ENCODE measurements at regions not wholly inside any gene's neighbourhood (a gene's known extent, or its start where the extent isn't known, plus 50 kb on each side); places are given as distances from the start of the nearest gene placed in this dataset.

DNA sequence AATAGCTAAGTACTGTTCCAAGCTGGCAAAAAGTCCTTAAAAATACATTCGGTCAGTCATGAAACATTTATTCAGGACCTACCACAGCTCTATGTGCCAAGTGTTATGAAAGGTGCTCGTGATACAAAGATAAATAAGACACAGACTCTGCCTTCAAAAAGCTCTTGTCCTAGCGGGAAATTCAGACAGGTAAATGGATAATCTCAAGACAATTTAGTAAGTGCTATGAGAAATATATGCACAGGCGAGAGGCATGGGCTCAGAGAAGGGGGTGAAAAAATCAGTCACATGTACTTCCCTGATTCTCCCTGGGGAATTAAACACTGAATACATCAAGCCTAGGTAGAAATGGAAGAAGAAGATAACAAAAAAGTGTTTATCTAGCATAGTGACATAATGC is 49.8 kb upstream of the HEY2 start:
- DNase-seq, result no peak
- no peak overlapping the region for H3K4me3 ChIP-seq (replicated peaks in 1 of 3; ENCODE audit: low read depth in 2 of 3, low read length in 3 of 3)
- 100% methylated on average over 1 of the region's 4 CpGs for WGBS (ENCODE audit: insufficient coverage)
- H3K36me3 Mint-ChIP-seq, result no peaks in the 10 kb centered on the region
- peaks cover 0 to 2% of the 10 kb centered on the region in 2 donors for H3K27me3 ChIP-seq (ENCODE audit: control insufficient read depth in 2 of 2, insufficient read depth in 2 of 2, low read length in 2 of 2)
- no peaks in the 10 kb centered on the region for H3K4me1 ChIP-seq (ENCODE audit: control insufficient read depth in 1 of 2, insufficient read depth in 2 of 2, low read length in 2 of 2)
- no peak overlapping the region for H3K4me3 Mint-ChIP-seq
- H3K27ac ChIP-seq (ENCODE audit: low read depth in 1 of 2, low read length in 2 of 2), result no peak overlapping the region
- no peak overlapping the region for H2AFZ ChIP-seq (ENCODE audit: insufficient read depth, low read depth, low read length, poor library complexity, severe bottlenecking)
- no peaks in the 10 kb centered on the region for H3K9me3 ChIP-seq (replicated peaks in 1 of 2; ENCODE audit: control insufficient read depth in 1 of 2, insufficient read depth in 1 of 2, low read length in 2 of 2)
- H3K27ac Mint-ChIP-seq, result no peak overlapping the region
- TF ChIP-seq, protein P1, sequence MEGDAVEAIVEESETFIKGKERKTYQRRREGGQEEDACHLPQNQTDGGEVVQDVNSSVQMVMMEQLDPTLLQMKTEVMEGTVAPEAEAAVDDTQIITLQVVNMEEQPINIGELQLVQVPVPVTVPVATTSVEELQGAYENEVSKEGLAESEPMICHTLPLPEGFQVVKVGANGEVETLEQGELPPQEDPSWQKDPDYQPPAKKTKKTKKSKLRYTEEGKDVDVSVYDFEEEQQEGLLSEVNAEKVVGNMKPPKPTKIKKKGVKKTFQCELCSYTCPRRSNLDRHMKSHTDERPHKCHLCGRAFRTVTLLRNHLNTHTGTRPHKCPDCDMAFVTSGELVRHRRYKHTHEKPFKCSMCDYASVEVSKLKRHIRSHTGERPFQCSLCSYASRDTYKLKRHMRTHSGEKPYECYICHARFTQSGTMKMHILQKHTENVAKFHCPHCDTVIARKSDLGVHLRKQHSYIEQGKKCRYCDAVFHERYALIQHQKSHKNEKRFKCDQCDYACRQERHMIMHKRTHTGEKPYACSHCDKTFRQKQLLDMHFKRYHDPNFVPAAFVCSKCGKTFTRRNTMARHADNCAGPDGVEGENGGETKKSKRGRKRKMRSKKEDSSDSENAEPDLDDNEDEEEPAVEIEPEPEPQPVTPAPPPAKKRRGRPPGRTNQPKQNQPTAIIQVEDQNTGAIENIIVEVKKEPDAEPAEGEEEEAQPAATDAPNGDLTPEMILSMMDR (IDR thresholded peaks at IDR 0.05), result no peak
- no peaks in the 10 kb centered on the region for H3K36me3 ChIP-seq (replicated peaks in 1 of 2; ENCODE audit: control insufficient read depth in 1 of 2, insufficient read depth in 2 of 2, low read length in 2 of 2)
- peaks cover 0 to 3% (median 0%) of the 10 kb centered on the region in 7 donors for H3K9me3 Mint-ChIP-seq
- intact Hi-C loops (cut with micrococcal nuclease), result no loop called here
- no peak overlapping the region for H3K4me2 ChIP-seq (replicated peaks; ENCODE audit: extremely low read depth, low read length, poor library complexity, severe bottlenecking)
- H3K79me2 ChIP-seq (ENCODE audit: insufficient read depth, low read length), result no peaks in the 10 kb centered on the region
- no peaks in the 10 kb centered on the region for H4K20me1 ChIP-seq (ENCODE audit: insufficient read depth, low read length)
- no peak overlapping the region for H3K9ac ChIP-seq (ENCODE audit: insufficient read depth, low read length, poor library complexity, severe bottlenecking)
- H3K27me3 Mint-ChIP-seq (ENCODE audit: low read depth in 3 of 3), result peaks cover 0 to 1% (median 1%) of the 10 kb centered on the region in 3 donors
- H3K4me1 Mint-ChIP-seq, result no peaks in the 10 kb centered on the region
